Body of pancreas (tissue), 4 donors: ENCODE measurements at regions not wholly inside any gene's neighbourhood (a gene's known extent, or its start where the extent isn't known, plus 50 kb on each side); places are given as distances from the start of the nearest gene placed in this dataset.

Experiments used
- POLR2A ChIP-seq, 3 donors: fragments of 450-650 bp; IDR thresholded peaks; one replicate each; pipeline ENCODE4 v1.6.1; 2016; ENCODE audit warnings: antibody characterized with exemption in 3 of 3, mild to moderate bottlenecking in 2 of 3
- TF ChIP-seq, protein P1 (sequence below), 7 experiments: fragments of 450-650 bp in 4 of 7; fragments of 200-600 bp in 3 of 7; sonication (generic) in 3 of 7; IDR thresholded peaks; one replicate each; pipeline ENCODE4 v1.5.1; 2016 to 2019; ENCODE audit warnings: antibody characterized with exemption in 7 of 7

DNA sequence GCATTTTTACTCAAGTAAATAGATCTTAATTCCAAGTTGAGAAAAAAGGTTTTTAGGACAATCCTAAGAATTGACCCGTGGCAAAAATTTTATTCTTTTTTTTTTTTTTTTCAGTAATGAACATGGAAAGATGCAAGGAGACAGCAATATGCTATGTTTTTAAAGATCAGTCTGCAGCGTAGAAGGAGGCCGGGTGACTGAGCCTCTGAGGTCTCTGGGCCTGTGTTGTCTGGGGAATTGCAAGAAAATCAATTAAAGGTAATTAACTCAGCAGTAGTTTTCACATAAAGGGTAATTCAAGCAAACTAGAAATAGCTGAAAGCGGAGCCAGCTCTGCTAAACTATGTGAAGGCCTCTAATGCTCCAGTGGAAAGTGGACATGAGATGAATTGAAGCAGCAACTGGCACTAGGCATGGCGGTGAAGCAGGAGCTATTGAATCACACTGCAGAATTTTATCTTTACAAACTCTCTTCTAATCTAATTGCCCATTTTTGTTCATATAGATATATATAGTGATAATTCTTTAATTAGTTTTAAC, 285.2 kb upstream of the ITGA1 start:
- TF ChIP-seq, protein P1, sequence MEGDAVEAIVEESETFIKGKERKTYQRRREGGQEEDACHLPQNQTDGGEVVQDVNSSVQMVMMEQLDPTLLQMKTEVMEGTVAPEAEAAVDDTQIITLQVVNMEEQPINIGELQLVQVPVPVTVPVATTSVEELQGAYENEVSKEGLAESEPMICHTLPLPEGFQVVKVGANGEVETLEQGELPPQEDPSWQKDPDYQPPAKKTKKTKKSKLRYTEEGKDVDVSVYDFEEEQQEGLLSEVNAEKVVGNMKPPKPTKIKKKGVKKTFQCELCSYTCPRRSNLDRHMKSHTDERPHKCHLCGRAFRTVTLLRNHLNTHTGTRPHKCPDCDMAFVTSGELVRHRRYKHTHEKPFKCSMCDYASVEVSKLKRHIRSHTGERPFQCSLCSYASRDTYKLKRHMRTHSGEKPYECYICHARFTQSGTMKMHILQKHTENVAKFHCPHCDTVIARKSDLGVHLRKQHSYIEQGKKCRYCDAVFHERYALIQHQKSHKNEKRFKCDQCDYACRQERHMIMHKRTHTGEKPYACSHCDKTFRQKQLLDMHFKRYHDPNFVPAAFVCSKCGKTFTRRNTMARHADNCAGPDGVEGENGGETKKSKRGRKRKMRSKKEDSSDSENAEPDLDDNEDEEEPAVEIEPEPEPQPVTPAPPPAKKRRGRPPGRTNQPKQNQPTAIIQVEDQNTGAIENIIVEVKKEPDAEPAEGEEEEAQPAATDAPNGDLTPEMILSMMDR (IDR thresholded peaks at IDR 0.05), result no peak
- no peak for TF ChIP-seq POLR2A (IDR thresholded peaks at IDR 0.05)
